ENCODE measurements at regions not wholly inside any gene's neighbourhood (a gene's known extent, or its start where the extent isn't known, plus 50 kb on each side); places are given as distances from the start of the nearest gene placed in this dataset.
A peak's percentile ranks its signal among the peaks of the same experiment; 100 is the strongest.

- no peak for DNase-seq (ENCODE audit: low read depth in 2 of 2)
- no peak for TF ChIP-seq CTCF (IDR thresholded peaks at IDR 0.05; ENCODE audit: low read depth, low read length)
- H3K4me3 ChIP-seq (replicated peaks in 1 of 2; ENCODE audit: low read depth in 2 of 2, low read length in 2 of 2), result no peak overlapping the region
These were observed 95.4 kb upstream of the CLDN14 start for GRCh38 chr21:36575306-36575705.

- no peak for DNase-seq (ENCODE audit: low read depth in 2 of 2)
- no peak for TF ChIP-seq CTCF (IDR thresholded peaks at IDR 0.05; ENCODE audit: low read depth, low read length)
- no peak overlapping the region for H3K4me3 ChIP-seq (replicated peaks in 1 of 2; ENCODE audit: low read depth in 2 of 2, low read length in 2 of 2)
These were observed 96.5 kb upstream of the CLDN14 start for GRCh38 chr21:36576441-36576840.

GRCh38 chr21:36579898-36580297 is 100.0 kb upstream of the CLDN14 start:
- DNase-seq (ENCODE audit: low read depth in 2 of 2), result no peak
- TF ChIP-seq CTCF (IDR thresholded peaks at IDR 0.05; ENCODE audit: low read depth, low read length), result no peak
- H3K4me3 ChIP-seq (replicated peaks in 1 of 2; ENCODE audit: low read depth in 2 of 2, low read length in 2 of 2), result no peak overlapping the region

- no peak overlapping the region for H3K4me3 ChIP-seq (replicated peaks in 1 of 2; ENCODE audit: low read depth in 2 of 2, low read length in 2 of 2)
- DNase-seq (ENCODE audit: low read depth in 2 of 2), result no peak
- no peak for TF ChIP-seq CTCF (IDR thresholded peaks at IDR 0.05; ENCODE audit: low read depth, low read length)
These were observed 102.3 kb upstream of the CLDN14 start for GRCh38 chr21:36582271-36582670.

- no peak for TF ChIP-seq CTCF (IDR thresholded peaks at IDR 0.05; ENCODE audit: low read depth, low read length)
- DNase-seq (ENCODE audit: low read depth in 2 of 2), result no peak
- no peak overlapping the region for H3K4me3 ChIP-seq (replicated peaks in 1 of 2; ENCODE audit: low read depth in 2 of 2, low read length in 2 of 2)
These were observed 103.7 kb upstream of the CLDN14 start for GRCh38 chr21:36583591-36583990.

- TF ChIP-seq CTCF (IDR thresholded peaks at IDR 0.05; ENCODE audit: low read depth, low read length), result no peak
These were observed 105.3 kb upstream of the CLDN14 start for GRCh38 chr21:36584980-36585940.

More at GRCh38 chr21:36584980-36585940, 105.3 kb upstream of the CLDN14 start:
- DNase-seq (ENCODE audit: low read depth in 2 of 2), result peak in 1 of 2 donors; percentile 7
- H3K4me3 ChIP-seq (replicated peaks in 1 of 2; ENCODE audit: low read depth in 2 of 2, low read length in 2 of 2), result no peak overlapping the region

Measured in cardiac fibroblast (primary cell).